ENCODE measurements at regions not wholly inside any gene's neighbourhood (a gene's known extent, or its start where the extent isn't known, plus 50 kb on each side); places are given as distances from the start of the nearest gene placed in this dataset.

GRCh38 chr1:208455821-208456220 is 211.6 kb upstream of the PLXNA2 start:
- CTCF ChIA-PET, result no interaction called here
- no peak overlapping the region for H3K4me3 ChIP-seq (ENCODE audit: low read depth, low read length)
- POLR2A ChIA-PET, result no interaction called here
- no peak for DNase-seq (ENCODE audit: low read depth, low spot score)
- TF ChIP-seq CTCF (IDR thresholded peaks at IDR 0.05; ENCODE audit: insufficient read depth, low read length, missing control alignments), result no peak

GRCh38 chr1:208456487-208456886 is 212.3 kb upstream of the PLXNA2 start:
- ChIA-PET CTCF (no interaction called here), POLR2A (no interaction called here)
- TF ChIP-seq CTCF (IDR thresholded peaks at IDR 0.05; ENCODE audit: insufficient read depth, low read length, missing control alignments), result no peak
- H3K4me3 ChIP-seq (ENCODE audit: low read depth, low read length), result no peak overlapping the region
- DNase-seq (ENCODE audit: low read depth, low spot score), result no peak

GRCh38 chr1:208460823-208461222 is 216.6 kb upstream of the PLXNA2 start:
- no peak for TF ChIP-seq CTCF (IDR thresholded peaks at IDR 0.05; ENCODE audit: insufficient read depth, low read length, missing control alignments)
- DNase-seq (ENCODE audit: low read depth, low spot score), result no peak
- CTCF ChIA-PET, result no interaction called here
- H3K4me3 ChIP-seq (ENCODE audit: low read depth, low read length), result no peak overlapping the region
- POLR2A ChIA-PET, result no interaction called here

GRCh38 chr1:208461680-208462079 is 217.5 kb upstream of the PLXNA2 start:
- CTCF ChIA-PET, result no interaction called here
- H3K4me3 ChIP-seq (ENCODE audit: low read depth, low read length), result no peak overlapping the region
- no peak for DNase-seq (ENCODE audit: low read depth, low spot score)
- TF ChIP-seq CTCF (IDR thresholded peaks at IDR 0.05; ENCODE audit: insufficient read depth, low read length, missing control alignments), result peak; percentile 8
- POLR2A ChIA-PET, result no interaction called here

GRCh38 chr1:208462761-208463160 is 218.6 kb upstream of the PLXNA2 start:
- DNase-seq (ENCODE audit: low read depth, low spot score), result no peak
- CTCF ChIA-PET, result no interaction called here
- POLR2A ChIA-PET, result no interaction called here
- TF ChIP-seq CTCF (IDR thresholded peaks at IDR 0.05; ENCODE audit: insufficient read depth, low read length, missing control alignments), result no peak
- no peak overlapping the region for H3K4me3 ChIP-seq (ENCODE audit: low read depth, low read length)

- DNase-seq (ENCODE audit: low read depth, low spot score), result no peak
- no peak overlapping the region for H3K4me3 ChIP-seq (ENCODE audit: low read depth, low read length)
- no peak for TF ChIP-seq CTCF (IDR thresholded peaks at IDR 0.05; ENCODE audit: insufficient read depth, low read length, missing control alignments)
- POLR2A ChIA-PET, result no interaction called here
- CTCF ChIA-PET, result no interaction called here
These were observed 221.1 kb upstream of the PLXNA2 start for GRCh38 chr1:208465266-208465665.

Data from AG04449 (cell line).